Panc1 (cell line): ENCODE measurements at regions not wholly inside any gene's neighbourhood (a gene's known extent, or its start where the extent isn't known, plus 50 kb on each side); places are given as distances from the start of the nearest gene placed in this dataset.

Experiments used
- CTCF ChIP-seq: fragments of 450-650 bp; IDR thresholded peaks from 2 replicates; pipeline ENCODE4 v1.5.1; 2017; ENCODE audit warnings: mild to moderate bottlenecking
- POLR2AphosphoS5 ChIP-seq: IDR thresholded peaks from 2 replicates; pipeline ENCODE4 v1.6.1; 2012; ENCODE audit warnings: mild to moderate bottlenecking, low read depth, low read length, moderate library complexity
- SIN3A ChIP-seq: IDR thresholded peaks from 2 replicates; pipeline ENCODE4 v1.6.1; 2012; ENCODE audit warnings: low read depth, mild to moderate bottlenecking, low read length, moderate library complexity, borderline replicate concordance; ENCODE audit not compliant: insufficient read depth
- TCF7L2 ChIP-seq: IDR thresholded peaks from 2 replicates; pipeline ENCODE4 v1.6.1; 2011; ENCODE audit warnings: mild to moderate bottlenecking, low read depth, low read length, inconsistent platforms

GRCh38 chr1:181425566-181425965 lies 57.8 kb upstream of the CACNA1E start:
- TF ChIP-seq CTCF (no peak), POLR2AphosphoS5 (no peak), TCF7L2 (no peak), SIN3A (no peak)
